Loucy (cell line): ENCODE measurements at regions not wholly inside any gene's neighbourhood (a gene's known extent, or its start where the extent isn't known, plus 50 kb on each side); places are given as distances from the start of the nearest gene placed in this dataset.

Source experiments
- CTCF ChIP-seq: fragments of 200-600 bp; sonication (generic); conservative IDR thresholded peaks from 2 replicates; pipeline ENCODE4 v1.5.1; 2014; ENCODE audit warnings: mild to moderate bottlenecking, antibody characterized with exemption, low read length
- EZH2phosphoT487 ChIP-seq: fragments of 200-600 bp; IDR thresholded peaks from 2 replicates; pipeline ENCODE4 v1.6.1; 2018; ENCODE audit warnings: antibody characterized with exemption, mild to moderate bottlenecking, moderate library complexity, borderline replicate concordance

- TF ChIP-seq CTCF (no peak), EZH2phosphoT487 (no peak)
Measured at GRCh38 chr6:81999270-81999669, 246.8 kb upstream of the TENT5A start.
